SK-N-SH (cell line): ENCODE measurements at regions not wholly inside any gene's neighbourhood (a gene's known extent, or its start where the extent isn't known, plus 50 kb on each side); places are given as distances from the start of the nearest gene placed in this dataset.

Experiments used
- CTCF ChIA-PET: fragments of 300-600, 350-600 bp; formaldehyde crosslinking; extraction: SDS; loops from one replicate; lab custom pipeline; 2021; lab: Yijun Ruan, JAX
- POLR2A ChIA-PET: fragments of 350-600 bp; sonication (Branson Sonifier 250); formaldehyde crosslinking; extraction: SDS; loops from one replicate; lab custom pipeline; 2020; ENCODE audit warnings: antibody characterized with exemption, inconsistent platforms; lab: Yijun Ruan, JAX
- DNase-seq: peaks from one replicate; pipeline ENCODE4 v3.0.0; 2012
- H2AFZ ChIP-seq: fragments of 200-600 bp; sonication (generic); 2 replicates; pipeline ENCODE4 v1.8.1; 2016; ENCODE audit warnings: antibody characterized with exemption, mild to moderate bottlenecking, low read depth
- H3F3A ChIP-seq: fragments of 200-600 bp; sonication (generic); replicated peaks from 2 replicates; pipeline ENCODE3; 2016; ENCODE audit warnings: antibody characterized with exemption, mild to moderate bottlenecking; ENCODE audit not compliant: insufficient read depth
- H3K27ac ChIP-seq, 2 experiments: fragments of 200-500 bp in 1 of 2; fragments of 200-600 bp in 1 of 2; sonication (Bioruptor generic) in 1 of 2; sonication (generic), shearing (Covaris generic) in 1 of 2; 2 replicates each; pipeline versions ENCODE4 v1.5.1 to v1.6.1; 2014 to 2016; ENCODE audit warnings: low read depth in 2 of 2, inconsistent platforms in 1 of 2, low read length in 1 of 2, mild to moderate bottlenecking in 1 of 2, mixed read lengths in 1 of 2
- H3K27me3 ChIP-seq: fragments of 200-600 bp; sonication (generic), shearing (Covaris generic); 2 replicates; pipeline ENCODE4 v1.6.1; 2016; ENCODE audit warnings: mixed run types; ENCODE audit not compliant: insufficient read depth
- H3K36me3 ChIP-seq, 2 experiments: fragments of 200-500 bp in 1 of 2; fragments of 200-600 bp in 1 of 2; sonication (Bioruptor generic) in 1 of 2; sonication (generic) in 1 of 2; replicated peaks in 1 of 2; 2 replicates each; pipeline versions ENCODE3 to v1.5.1; 2014 to 2016; ENCODE audit warnings: low read length in 1 of 2, mild to moderate bottlenecking in 1 of 2; ENCODE audit not compliant: insufficient read depth in 2 of 2, control insufficient read depth in 1 of 2
- H3K4me1 ChIP-seq, 2 experiments: fragments of 200-500 bp in 1 of 2; fragments of 200-600 bp in 1 of 2; sonication (Bioruptor generic) in 1 of 2; sonication (generic), shearing (Covaris generic) in 1 of 2; 2 replicates each; pipeline versions ENCODE4 v1.5.1 to v1.6.1; 2014 to 2016; ENCODE audit warnings: low read depth in 1 of 2, low read length in 1 of 2, mixed run types in 1 of 2; ENCODE audit not compliant: insufficient read depth in 2 of 2, control insufficient read depth in 1 of 2
- H3K4me2 ChIP-seq: fragments of 200-600 bp; sonication (generic), shearing (Covaris generic); 2 replicates; pipeline ENCODE4 v1.6.1; 2017; ENCODE audit warnings: mixed run types
- H3K4me3 ChIP-seq, 2 experiments: fragments of 200-500 bp in 1 of 2; fragments of 200-600 bp in 1 of 2; sonication (Bioruptor generic) in 1 of 2; sonication (generic), shearing (Covaris generic) in 1 of 2; 2 replicates each; pipeline versions ENCODE4 v1.5.1 to v1.8.1; 2014 to 2016; ENCODE audit warnings: low read depth in 2 of 2, inconsistent platforms in 1 of 2, low read length in 1 of 2, mild to moderate bottlenecking in 1 of 2, mixed read lengths in 1 of 2, moderate library complexity in 1 of 2
- H3K79me2 ChIP-seq: fragments of 200-600 bp; sonication (generic); 2 replicates; pipeline ENCODE4 v1.8.1; 2017; ENCODE audit warnings: mild to moderate bottlenecking; ENCODE audit not compliant: insufficient read depth
- H3K9ac ChIP-seq: fragments of 200-600 bp; sonication (generic); 2 replicates; pipeline ENCODE4 v1.6.1; 2017; ENCODE audit warnings: mixed run types
- H3K9me2 ChIP-seq: fragments of 200-600 bp; sonication (generic); 2 replicates; pipeline ENCODE4 v1.6.1; 2017; ENCODE audit warnings: mixed run types
- H3K9me3 ChIP-seq: fragments of 200-600 bp; sonication (generic); 2 replicates; pipeline ENCODE4 v1.6.1; 2017; ENCODE audit warnings: mixed run types, mild to moderate bottlenecking, moderate library complexity
- H4K20me1 ChIP-seq: fragments of 200-600 bp; sonication (generic); 2 replicates; pipeline ENCODE4 v1.6.1; 2017; ENCODE audit warnings: mild to moderate bottlenecking, mixed run types; ENCODE audit not compliant: insufficient read depth
- CHD2 ChIP-seq: fragments of 150-350 bp; IDR thresholded peaks from 2 replicates; pipeline ENCODE4 v1.6.1; 2018; ENCODE audit warnings: low read length; ENCODE audit not compliant: partially characterized antibody
- ELF1 ChIP-seq: IDR thresholded peaks from 2 replicates; pipeline ENCODE4 v1.4.0; 2012
- EP300 ChIP-seq, 2 experiments: IDR thresholded peaks; 2 replicates each; pipeline versions ENCODE4 v1.4.0 to v1.6.1; 2012; ENCODE audit warnings: borderline replicate concordance in 1 of 2, low read depth in 1 of 2, low read length in 1 of 2
- EZH2phosphoT487 ChIP-seq: fragments of 200-600 bp; sonication (generic); IDR thresholded peaks from 2 replicates; pipeline ENCODE4 v1.6.1; 2017; ENCODE audit warnings: low read depth, mixed run types, mild to moderate bottlenecking, antibody characterized with exemption, moderate library complexity, borderline replicate concordance
- FOSL2 ChIP-seq: IDR thresholded peaks from 2 replicates; pipeline ENCODE4 v1.4.0; 2012; ENCODE audit warnings: low read depth, mild to moderate bottlenecking, moderate library complexity, borderline replicate concordance
- FOXM1 ChIP-seq: IDR thresholded peaks from 2 replicates; pipeline ENCODE4 v1.4.0; 2012; ENCODE audit warnings: low read depth, mild to moderate bottlenecking
- GABPA ChIP-seq: IDR thresholded peaks from 2 replicates; pipeline ENCODE4 v1.4.0; 2012; ENCODE audit warnings: low read depth, mild to moderate bottlenecking
- GATA2 ChIP-seq: sonication (generic); formaldehyde crosslinking; IDR thresholded peaks from 2 replicates; pipeline ENCODE4 v1.5.0; 2020; ENCODE audit warnings: mild to moderate bottlenecking, missing genetic modification reagents
- JUND ChIP-seq: IDR thresholded peaks from 2 replicates; pipeline ENCODE4 v1.4.0; 2012
- MXI1 ChIP-seq: IDR thresholded peaks from 2 replicates; pipeline ENCODE4 v1.6.1; 2012; ENCODE audit warnings: mild to moderate bottlenecking, low read depth, low read length, improper control_type of control experiment
- NFIC ChIP-seq: IDR thresholded peaks from 2 replicates; pipeline ENCODE4 v1.4.0; 2012; ENCODE audit warnings: borderline replicate concordance
- NRF1 ChIP-seq: IDR thresholded peaks from 2 replicates; pipeline ENCODE4 v1.6.1; 2012; ENCODE audit warnings: low read depth, mild to moderate bottlenecking, low read length
- RCOR1 ChIP-seq: fragments of 150-350 bp; IDR thresholded peaks from 2 replicates; pipeline ENCODE4 v1.6.1; 2017; ENCODE audit warnings: antibody characterized with exemption, low read length
- SIN3A ChIP-seq: IDR thresholded peaks from 2 replicates; pipeline ENCODE4 v1.6.1; 2012; ENCODE audit warnings: low read depth, mild to moderate bottlenecking, low read length, moderate library complexity, borderline replicate concordance
- WGBS: methylation state at CpG from one replicate; pipeline ENCODE4 v1.1.6; 2017; ENCODE audit warnings: low lambda C conversion rate; 5-methylcytosine and 5-hydroxymethylcytosine counted together
- TF ChIP-seq, protein P1 (sequence below): fragments of 150-350 bp; IDR thresholded peaks from 2 replicates; pipeline ENCODE4 v1.6.1; 2017; ENCODE audit warnings: antibody characterized with exemption, low read length, low read depth, borderline replicate concordance
- TF ChIP-seq, protein P2 (sequence below): fragments of 150-350 bp; IDR thresholded peaks from 2 replicates; pipeline ENCODE4 v1.6.1; 2016; ENCODE audit warnings: mild to moderate bottlenecking, low read depth, low read length
- TF ChIP-seq, protein P3 (sequence below): IDR thresholded peaks from 2 replicates; pipeline ENCODE4 v1.4.0; 2012; ENCODE audit warnings: low read depth
- TF ChIP-seq, protein P4 (sequence below): IDR thresholded peaks from 2 replicates; pipeline ENCODE4 v1.6.1; 2012; ENCODE audit warnings: mild to moderate bottlenecking, low read depth, low read length, moderate library complexity

DNA sequence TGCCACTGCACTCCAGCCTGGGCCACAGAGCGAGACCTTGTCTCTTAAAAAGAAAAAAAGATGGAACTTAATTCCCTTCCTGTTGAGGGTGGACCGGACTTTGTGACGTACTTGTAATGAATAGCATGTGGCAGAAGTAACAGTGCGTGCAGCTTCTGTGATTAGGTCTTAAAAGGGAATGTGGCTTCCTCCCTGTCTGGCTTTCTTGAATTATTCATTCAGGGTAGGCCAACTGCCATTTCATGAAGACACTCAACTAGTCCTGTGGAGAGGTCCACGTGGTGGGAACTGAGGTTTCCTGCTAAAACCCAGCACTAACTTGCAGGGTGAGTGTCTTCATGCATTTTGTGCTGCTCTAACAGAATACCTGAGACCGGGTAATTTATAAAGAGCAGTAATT lies 98.9 kb upstream of the PIAS1 start:
- no peak overlapping the region for H3K4me2 ChIP-seq
- H3K9ac ChIP-seq, result no peak overlapping the region
- 78% methylated on average over 6 of the region's 6 CpGs for WGBS
- no peaks in the 10 kb centered on the region for H3K4me1 ChIP-seq
- H2AFZ ChIP-seq, result no peak overlapping the region
- ChIA-PET CTCF (interaction anchor here (0.6 to 1.3 kb wide), 2 partner anchors 9 to 40 kb away, joined by 3 read pairs; no protein-coding TSS in a partner anchor), POLR2A (no interaction called here)
- no peaks in the 10 kb centered on the region for H3K79me2 ChIP-seq
- no peak for DNase-seq
- no peaks in the 10 kb centered on the region for H3K36me3 ChIP-seq
- no peaks in the 10 kb centered on the region for H4K20me1 ChIP-seq
- H3K9me2 ChIP-seq, result no peaks in the 10 kb centered on the region
- H3K27ac ChIP-seq, result no peak overlapping the region
- H3K4me3 ChIP-seq, result no peak overlapping the region
- TF ChIP-seq, protein P1, sequence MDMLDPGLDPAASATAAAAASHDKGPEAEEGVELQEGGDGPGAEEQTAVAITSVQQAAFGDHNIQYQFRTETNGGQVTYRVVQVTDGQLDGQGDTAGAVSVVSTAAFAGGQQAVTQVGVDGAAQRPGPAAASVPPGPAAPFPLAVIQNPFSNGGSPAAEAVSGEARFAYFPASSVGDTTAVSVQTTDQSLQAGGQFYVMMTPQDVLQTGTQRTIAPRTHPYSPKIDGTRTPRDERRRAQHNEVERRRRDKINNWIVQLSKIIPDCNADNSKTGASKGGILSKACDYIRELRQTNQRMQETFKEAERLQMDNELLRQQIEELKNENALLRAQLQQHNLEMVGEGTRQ, result no peak
- TF ChIP-seq FOXM1 (no peak), EP300 (IDR thresholded peaks at IDR 0.05; ENCODE audit: borderline replicate concordance in 1 of 2, low read depth in 1 of 2, low read length in 1 of 2) (no peak), GABPA (no peak), FOSL2 (no peak), NRF1 (no peak), ELF1 (no peak), CHD2 (no peak), NFIC (no peak), EZH2phosphoT487 (no peak), MXI1 (no peak), GATA2 (CRISPR knock-in tag) (no peak), JUND (no peak)
- TF ChIP-seq, protein P2, sequence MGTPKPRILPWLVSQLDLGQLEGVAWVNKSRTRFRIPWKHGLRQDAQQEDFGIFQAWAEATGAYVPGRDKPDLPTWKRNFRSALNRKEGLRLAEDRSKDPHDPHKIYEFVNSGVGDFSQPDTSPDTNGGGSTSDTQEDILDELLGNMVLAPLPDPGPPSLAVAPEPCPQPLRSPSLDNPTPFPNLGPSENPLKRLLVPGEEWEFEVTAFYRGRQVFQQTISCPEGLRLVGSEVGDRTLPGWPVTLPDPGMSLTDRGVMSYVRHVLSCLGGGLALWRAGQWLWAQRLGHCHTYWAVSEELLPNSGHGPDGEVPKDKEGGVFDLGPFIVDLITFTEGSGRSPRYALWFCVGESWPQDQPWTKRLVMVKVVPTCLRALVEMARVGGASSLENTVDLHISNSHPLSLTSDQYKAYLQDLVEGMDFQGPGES, result no peak
- peaks cover 4% of the 10 kb centered on the region; the same call in 1 of the 2 replicates for H3K27me3 ChIP-seq
- H3K9me3 ChIP-seq, result no peaks in the 10 kb centered on the region
- no peaks in the 10 kb centered on the region for H3F3A ChIP-seq

DNA sequence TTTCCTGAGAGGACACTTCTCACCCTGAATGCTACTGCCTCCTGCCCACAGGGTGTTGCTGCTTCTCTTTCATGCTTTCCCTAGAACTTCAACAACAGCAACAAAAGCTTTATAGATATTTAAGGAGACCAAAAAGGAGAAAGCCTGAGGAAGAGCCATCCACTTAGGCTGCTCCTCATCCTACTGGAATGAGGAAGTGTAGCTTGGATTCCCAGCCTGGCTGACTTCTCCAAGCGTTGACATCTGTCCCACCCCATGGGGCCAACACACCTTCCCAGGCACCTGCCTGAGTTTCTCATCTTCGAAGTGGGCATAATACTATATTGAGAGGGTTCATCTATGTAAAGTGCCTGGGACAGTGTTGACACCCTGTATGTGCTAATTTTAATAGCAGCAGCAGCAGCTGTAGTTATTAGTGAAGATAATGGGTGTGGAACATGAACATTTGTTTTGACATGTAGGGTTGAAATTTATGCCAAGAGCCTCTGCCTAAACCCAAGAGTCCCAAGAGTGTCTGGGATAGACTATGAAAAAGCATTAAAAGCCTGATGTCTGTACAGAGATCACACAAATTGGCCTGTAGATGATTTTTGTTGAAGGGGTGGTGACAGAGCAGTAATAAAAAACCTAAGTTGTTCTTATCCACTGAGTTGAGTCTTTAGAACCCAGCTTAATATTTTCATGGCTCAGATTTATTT lies 96.5 kb upstream of the PIAS1 start:
- Histone ChIP-seq H3K9me2 (no peaks in the 10 kb centered on the region), H3K4me2 (no peak overlapping the region), H3F3A (no peaks in the 10 kb centered on the region), H2AFZ (no peak overlapping the region), H3K27ac (no peak overlapping the region), H3K4me1 (no peaks in the 10 kb centered on the region), H3K9me3 (no peaks in the 10 kb centered on the region), H3K9ac (no peak overlapping the region), H3K36me3 (no peaks in the 10 kb centered on the region), H3K27me3 (peaks cover 4% of the 10 kb centered on the region; the same call in 1 of the 2 replicates), H3K79me2 (no peaks in the 10 kb centered on the region), H4K20me1 (no peaks in the 10 kb centered on the region), H3K4me3 (no peak overlapping the region)
- ChIA-PET CTCF (no interaction called here), POLR2A (no interaction called here)
- DNase-seq, result no peak
- 44% methylated on average over 2 of the region's 2 CpGs for WGBS
- TF ChIP-seq, protein P2, result no peak
- TF ChIP-seq MXI1 (no peak), SIN3A (no peak), EZH2phosphoT487 (no peak), RCOR1 (no peak), GABPA (no peak), GATA2 (CRISPR knock-in tag) (no peak), NFIC (no peak)
- TF ChIP-seq, protein P1, result no peak
- TF ChIP-seq, protein P3, sequence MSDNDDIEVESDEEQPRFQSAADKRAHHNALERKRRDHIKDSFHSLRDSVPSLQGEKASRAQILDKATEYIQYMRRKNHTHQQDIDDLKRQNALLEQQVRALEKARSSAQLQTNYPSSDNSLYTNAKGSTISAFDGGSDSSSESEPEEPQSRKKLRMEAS, result no peak
- TF ChIP-seq, protein P4, sequence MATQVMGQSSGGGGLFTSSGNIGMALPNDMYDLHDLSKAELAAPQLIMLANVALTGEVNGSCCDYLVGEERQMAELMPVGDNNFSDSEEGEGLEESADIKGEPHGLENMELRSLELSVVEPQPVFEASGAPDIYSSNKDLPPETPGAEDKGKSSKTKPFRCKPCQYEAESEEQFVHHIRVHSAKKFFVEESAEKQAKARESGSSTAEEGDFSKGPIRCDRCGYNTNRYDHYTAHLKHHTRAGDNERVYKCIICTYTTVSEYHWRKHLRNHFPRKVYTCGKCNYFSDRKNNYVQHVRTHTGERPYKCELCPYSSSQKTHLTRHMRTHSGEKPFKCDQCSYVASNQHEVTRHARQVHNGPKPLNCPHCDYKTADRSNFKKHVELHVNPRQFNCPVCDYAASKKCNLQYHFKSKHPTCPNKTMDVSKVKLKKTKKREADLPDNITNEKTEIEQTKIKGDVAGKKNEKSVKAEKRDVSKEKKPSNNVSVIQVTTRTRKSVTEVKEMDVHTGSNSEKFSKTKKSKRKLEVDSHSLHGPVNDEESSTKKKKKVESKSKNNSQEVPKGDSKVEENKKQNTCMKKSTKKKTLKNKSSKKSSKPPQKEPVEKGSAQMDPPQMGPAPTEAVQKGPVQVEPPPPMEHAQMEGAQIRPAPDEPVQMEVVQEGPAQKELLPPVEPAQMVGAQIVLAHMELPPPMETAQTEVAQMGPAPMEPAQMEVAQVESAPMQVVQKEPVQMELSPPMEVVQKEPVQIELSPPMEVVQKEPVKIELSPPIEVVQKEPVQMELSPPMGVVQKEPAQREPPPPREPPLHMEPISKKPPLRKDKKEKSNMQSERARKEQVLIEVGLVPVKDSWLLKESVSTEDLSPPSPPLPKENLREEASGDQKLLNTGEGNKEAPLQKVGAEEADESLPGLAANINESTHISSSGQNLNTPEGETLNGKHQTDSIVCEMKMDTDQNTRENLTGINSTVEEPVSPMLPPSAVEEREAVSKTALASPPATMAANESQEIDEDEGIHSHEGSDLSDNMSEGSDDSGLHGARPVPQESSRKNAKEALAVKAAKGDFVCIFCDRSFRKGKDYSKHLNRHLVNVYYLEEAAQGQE, result no peak
